A172 (cell line): ENCODE measurements at regions not wholly inside any gene's neighbourhood (a gene's known extent, or its start where the extent isn't known, plus 50 kb on each side); places are given as distances from the start of the nearest gene placed in this dataset.

Source experiments
- DNase-seq: peaks from one replicate; pipeline ENCODE4 v3.0.0-alpha.2; 2015; ENCODE audit warnings: low spot score

DNA sequence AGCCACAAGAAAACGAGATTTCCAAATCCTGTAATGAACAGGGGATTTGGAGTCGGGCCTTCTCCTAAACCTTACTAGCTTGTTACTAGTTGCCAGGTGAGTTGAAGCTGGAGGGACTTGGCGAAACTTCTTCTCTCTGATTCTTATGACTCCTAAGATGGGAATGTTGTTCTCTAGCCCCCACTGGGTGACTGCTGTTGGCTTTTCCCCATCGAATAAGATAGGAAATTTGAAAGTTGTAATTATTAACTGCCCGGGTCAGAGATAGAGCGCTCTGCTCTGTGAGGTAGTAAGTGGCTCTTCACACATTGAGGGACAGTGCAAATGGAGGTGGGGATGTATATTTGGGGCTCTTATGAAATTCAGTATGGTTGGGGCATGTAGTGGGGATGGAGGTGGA, 111.2 kb upstream of the MBNL2 start:
- no peak for DNase-seq

DNA sequence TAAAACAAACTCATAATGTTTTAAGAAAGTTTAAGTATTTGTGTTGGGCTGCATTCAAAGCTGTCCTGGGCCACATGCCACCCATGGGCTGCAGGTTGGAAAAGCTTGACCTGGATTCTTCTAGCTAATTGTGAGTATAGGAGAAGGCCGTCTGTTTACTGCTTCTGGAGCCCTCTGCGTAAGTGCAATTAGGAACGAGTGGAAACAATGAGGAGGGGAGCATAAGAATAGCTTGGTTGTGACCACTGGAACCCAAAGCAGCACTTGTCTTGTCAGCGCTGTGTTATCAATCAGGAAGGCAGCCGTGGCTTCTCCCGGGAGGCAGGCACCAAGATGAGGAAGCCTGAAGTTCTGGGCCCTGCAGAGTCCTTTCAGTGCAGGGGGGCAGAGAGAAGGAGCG, 110.4 kb upstream of the MBNL2 start:
- no peak for DNase-seq

DNA sequence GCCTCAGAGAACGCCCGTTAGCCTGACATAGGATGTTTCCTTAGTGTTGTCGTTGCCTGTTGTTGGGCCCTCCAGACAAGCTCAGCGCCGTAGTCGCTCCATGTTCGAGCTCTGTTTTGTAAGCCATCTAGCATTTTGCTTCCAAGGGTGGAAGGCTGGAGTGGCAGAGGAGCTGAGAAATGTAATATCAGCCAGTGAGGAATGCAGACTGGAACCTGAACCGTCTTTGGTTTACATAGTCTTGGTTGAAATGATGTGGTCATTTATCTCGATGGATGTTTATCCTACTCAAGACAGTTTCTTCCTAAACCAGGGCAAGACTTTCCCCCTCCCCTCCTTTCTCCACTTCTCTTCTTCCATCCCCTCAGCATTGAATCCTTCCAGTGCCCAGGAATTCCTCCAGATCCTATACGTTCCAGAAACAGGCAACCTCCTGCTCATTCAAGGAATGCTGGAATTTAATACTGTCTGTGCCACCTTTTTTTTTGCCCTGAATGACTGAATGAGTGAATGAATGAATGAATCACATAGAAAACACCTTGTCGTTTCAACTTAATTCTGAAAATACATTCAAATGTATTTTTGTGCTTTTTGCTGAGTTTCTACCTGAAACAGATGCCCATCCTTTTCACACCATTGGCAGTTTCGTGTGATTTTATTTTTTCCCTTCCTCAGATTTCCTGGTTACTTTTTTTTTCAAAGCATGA, 109.5 kb upstream of the MBNL2 start:
- DNase-seq = no peak

DNA sequence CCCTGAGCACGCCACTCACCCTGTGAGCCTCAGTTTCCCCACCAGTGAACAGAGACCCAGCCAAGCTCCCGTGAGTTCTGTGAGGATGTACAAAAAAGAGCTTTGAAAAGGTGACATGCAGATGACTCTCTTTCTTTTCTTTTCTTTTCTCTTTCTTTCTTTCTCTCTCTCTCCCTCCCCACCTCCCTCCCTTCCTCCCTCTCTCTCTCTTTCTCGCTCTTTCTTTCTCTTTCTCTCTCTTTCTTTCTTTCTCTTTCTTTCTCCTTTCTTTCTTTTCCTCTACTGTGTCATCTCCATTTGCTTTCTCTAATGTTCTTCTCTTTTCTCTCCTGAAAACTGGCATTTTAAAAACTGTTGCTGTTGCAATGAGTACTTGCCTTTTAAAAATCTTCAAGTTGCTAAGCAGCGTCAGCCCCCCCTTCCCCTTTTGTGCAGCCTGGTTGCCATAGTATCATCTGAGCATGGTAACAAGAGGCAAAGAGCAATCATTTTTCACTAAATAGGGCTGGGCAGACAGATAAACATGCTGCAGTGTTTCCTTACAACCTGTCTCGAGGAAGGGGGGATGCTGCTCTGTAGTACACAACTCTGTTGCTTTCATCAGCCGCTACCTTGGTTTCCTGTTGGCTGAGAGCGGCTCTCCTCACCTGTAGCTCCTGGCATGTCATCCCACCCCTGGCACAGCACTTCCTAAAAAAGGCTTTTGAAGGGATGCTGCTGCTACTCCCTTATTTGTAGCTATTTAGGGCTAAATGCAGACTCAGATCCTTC, 108.7 kb upstream of the MBNL2 start:
- DNase-seq = no peak

DNA sequence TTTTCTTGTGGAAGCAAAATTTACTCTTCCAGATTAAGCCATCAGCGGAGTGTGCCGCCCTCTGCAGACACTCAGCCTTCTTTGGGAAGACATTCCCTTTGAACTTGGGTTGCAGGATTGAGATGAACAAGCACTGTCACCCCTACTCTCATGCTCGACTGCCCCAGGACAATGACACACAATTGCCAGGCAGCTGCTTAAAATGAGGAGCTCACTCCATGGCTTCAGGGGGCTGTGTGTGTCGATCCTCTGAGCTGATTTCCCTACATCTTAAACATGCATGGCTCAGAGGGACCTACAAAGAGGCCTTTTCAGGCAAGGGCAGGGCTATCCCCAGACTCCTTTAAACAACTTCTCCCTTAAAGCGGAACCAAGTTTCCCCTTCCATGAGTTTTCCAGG, 107.5 kb upstream of the MBNL2 start:
- DNase-seq = no peak

DNA sequence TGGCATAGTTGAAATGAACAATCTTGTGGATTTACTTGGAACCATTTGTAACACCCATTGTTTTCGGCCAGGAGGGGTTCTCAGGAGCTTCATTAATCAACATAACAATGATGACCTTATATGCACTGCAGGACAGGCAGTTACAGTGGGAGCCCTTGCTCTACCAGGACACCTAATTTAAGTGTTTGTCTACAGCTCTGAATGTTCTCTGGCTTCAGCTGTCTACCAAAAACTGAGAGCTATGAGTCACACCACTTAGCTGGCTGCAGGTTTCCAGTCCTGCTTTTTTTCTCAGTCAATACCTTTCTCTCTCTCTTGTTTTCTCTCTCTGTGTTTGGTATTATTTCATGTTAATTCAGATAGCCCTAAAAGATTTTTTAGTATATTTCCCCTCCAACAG, 105.4 kb upstream of the MBNL2 start:
- DNase-seq = peak; percentile 74

DNA sequence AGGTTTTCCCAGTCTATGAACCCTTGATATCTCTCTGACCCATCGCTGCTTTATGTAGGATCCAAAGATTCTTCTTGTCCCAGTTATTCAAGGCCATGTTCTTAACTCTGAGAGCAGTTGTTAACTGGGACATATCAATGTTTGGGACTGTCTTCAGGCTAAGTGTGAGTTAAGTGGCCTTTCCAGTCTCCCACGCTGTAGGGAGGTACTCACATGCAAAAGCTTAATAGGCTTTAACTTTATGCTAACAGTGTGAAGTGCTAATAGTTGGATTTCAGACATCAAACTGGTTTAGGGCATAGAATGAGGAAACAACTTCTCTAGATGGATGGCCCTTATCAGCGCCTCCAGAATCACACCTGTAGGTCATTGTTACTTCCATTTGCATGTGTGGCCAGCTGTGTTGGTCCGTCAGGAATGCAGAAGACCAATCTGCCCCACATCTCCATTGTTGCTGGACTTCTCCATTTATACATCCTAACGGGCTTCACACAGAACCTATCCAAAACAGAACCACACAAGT, 104.7 kb upstream of the MBNL2 start:
- DNase-seq = no peak

DNA sequence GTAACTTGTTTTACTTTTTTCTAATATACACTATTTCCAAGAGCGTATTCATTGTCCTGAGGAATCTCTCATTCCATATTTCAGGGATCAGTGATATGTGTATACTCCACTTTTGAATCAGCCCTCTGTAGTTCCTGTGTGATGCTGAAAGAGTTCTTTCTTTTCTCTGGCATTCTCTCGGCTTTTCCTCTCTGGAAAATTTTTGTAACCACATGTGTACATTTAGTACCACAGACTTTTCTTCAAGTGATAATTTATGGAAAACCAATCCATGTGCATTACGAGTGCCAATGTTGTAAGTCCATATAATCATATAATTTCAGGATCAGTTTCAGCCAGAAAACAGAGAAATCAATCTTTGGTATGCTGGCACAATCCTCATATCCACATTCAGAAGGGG, 102.2 kb upstream of the MBNL2 start:
- no peak for DNase-seq

DNA sequence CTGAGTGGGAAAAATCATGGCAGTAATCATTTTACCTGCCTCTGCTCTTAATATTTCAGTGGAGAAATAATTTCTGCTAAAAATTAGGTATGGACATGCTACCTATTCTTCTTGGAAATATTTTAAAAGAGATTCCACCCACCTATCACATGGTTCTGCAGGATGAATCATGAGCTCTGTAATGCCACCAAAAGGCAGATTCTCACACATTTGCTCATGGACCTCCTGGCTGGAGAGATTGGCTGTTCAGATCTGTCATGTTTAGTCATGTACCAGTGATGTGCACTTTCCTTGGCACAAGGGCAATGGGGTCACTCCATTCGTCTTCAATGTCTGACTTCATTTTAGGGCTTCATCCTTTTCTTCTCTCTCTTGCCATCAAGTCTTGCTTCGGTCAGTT, 101.8 kb upstream of the MBNL2 start:
- peak; percentile 58 for DNase-seq

DNA sequence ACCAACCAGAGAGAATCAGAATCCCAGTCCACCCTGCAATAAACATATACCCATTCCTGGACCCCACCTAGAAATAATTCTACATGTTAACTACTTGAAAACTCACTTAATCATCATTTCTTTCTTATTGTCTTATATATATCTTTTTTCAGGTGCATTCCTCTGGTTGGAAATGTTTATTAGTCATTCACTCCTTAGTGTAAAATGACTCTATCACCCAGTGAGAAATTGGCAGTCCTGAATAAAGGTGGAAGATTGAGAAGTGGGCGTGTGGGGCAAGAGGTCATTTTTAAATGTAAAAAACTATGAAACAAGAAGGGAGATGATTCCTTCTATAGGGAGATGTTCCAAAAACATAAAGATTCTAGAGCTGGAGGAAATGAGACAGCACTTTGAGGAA, 101.2 kb upstream of the MBNL2 start:
- DNase-seq = no peak

DNA sequence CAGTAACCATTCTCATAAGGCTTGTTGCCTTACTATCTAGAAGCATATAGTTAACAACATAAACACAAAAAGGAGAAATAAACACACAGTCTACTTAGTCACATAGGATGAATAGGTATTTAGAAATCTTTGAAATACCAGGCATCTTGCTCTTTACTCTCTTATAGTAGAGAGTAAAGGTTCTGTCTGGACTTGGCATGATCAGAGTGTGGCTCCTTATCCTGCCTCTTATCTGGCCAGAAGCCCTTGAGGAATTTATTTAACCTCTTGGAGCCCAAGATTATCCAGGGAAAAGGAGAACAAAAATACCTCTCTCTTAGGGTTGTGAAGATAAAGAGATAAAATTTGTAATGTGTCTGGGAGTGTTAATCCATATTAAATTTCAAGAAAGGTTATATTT, 100.2 kb upstream of the MBNL2 start:
- DNase-seq = peak; percentile 67

DNA sequence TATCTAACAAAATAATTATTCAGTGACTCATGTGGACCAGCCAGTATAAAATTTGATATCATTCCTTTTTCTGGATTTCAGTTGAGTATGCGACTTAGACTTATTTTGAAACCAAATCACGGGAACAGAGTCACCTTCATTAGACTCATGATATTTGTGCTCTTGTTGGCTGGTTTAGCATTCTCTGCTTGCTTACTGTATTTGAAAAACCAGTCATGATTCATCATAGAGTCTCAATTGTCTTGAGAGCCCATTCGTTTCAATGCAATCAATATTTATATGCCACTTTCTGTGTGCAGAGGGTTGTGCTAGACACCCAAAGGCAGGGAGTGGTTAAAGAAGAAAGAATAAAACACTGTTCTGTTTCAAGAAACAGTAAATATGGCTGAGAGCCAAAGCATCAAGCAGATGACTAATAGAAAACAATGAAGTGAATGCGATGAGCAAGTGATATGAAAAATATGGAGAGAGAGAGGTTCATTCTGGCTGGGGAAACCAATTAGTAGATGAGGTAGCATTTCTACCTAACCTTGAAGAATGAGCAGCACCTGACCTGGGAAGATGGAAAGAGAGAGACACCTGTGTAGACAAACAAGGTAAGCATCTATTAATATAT, 99.6 kb upstream of the MBNL2 start:
- peak; percentile 80 for DNase-seq

DNA sequence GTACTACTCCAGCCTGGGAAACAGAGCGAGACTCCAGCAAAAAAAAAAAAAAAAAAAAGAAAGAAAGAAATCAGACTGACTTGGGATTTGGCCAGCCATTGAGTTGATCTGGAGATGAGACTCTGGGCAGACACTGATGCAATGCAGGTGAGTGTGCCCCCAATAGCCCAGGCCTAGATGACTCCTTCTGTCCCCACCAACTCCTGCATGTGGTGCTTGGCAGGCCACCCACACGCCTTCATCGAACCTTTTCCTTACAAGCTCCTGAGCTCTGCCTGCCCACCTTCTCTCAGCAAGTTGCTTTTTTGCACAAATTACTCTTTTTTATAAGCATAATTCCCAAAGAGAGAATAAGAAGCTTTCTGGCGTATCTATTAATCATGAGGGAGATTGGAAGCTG, 97.9 kb upstream of the MBNL2 start:
- DNase-seq = no peak

DNA sequence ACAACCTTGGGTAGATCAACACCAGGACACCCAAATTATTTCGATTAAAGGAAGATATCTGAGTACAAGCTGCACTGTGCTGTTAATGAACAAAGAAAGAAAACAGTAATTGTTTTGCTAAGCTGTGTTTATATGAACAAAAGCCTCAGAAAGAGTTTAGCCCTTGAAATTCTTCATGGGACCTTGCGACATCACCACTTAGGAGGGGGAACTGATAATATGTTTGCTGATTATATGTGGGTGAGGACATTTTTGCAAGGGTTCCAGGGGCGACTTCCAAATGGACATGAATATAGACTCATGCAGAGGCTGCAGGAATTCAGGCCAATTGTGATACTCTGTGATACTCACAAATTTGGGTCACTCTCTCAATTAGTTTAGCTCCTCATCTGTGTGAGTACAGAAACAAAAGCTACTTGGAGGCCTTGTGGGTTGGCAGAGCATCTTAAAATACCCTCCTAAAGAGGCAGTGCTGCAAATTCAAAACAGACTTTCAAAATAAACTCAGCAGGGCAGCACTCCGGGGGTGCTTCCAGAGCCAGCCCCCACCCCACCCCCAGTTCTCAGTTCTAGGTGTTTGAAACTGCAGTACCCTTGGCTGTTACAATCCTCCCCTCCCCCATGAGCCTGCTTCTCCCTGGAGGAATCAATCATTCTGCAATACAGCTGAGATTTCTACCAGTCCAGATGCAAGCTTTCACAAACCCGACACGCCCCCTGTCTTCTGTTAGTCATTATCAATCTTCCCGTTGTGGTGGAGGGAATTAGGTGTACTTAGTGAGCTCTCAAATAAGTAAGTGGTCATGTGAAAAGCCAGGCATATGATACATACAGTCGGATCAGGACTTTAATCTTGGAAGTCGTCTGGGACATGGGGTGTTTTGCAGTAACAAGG, 97.0 kb upstream of the MBNL2 start:
- peak; percentile 81 for DNase-seq

DNA sequence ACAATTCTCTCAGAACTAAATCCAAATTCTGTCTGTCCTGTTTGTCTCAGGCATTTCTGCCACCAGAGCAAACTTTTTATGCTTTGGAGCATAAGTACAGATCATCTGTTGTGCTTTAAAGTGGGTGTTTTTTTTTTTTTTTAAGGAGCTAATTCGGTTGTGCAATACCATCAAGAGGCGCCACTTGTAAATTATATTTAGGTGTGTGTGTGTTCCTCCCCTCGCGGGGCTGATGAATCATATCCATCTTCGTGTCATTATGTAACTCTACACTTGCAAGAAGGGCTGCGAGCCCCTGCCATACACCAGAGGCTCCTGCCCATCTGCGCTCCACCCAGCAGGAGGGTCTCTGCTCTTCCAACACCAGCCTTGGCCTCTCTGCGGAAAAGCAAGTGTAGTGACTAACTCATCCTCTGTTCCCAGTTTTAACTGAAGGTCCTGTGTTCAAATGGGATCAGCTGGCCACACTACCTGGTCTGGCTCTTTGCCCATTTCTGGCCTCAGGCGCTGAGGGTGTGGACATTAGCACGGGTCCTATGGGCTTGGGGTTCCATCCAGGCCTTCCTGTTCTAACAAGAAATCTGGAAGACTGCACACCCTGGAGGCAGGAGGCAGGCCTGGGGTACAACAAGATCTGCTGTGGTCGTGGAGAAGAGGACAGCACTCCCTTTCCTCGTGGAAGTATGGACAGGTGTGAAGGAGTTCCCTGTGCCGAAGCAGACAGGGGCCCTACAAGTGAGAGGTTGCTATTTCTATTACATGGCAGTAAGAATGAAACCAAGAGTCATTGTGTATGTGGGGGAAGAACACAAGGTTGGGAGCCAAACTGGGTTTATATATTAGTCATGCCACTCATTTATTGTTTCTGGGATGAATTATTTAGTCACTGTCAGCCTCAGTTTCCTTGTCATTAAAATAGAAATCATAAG, 96.1 kb upstream of the MBNL2 start:
- DNase-seq = peak; percentile 62

DNA sequence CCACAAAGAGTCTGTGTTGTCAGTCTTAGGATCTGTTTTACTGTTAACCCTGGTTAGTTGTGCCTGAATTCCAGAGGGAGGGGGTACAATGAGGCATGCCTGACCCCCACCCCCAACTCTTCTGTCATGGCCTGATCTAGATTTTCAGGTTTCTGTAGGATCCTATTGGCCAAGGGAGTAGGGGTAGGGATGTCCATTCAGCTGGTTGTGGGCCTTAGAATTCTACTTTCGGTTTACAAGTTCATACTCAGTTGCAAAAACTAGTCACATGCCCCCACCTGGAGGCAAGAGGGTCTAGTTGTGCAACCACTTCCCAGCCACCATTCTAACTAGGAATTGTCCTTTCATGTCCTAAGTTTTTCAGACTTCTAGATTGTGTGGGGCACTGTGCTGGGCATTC, 94.3 kb upstream of the MBNL2 start:
- no peak for DNase-seq

DNA sequence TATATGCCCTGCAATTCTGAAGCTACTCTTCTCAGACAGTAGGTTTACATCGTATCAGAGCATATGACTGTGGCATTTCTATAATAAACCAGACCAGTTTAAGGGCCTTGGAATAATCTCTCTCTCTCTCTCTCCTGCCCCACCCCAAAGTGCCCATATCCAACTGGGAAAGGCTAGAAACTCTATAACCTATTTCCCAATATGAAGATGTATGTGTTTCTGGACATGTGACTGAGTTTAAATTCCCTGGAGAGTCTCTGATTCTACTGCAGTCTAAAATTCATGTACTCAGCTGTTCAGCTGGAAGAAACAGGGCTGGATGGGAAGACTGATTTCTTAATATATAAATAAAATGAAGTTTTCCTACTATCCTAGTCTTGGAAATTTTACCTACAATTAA, 91.9 kb upstream of the MBNL2 start:
- no peak for DNase-seq

DNA sequence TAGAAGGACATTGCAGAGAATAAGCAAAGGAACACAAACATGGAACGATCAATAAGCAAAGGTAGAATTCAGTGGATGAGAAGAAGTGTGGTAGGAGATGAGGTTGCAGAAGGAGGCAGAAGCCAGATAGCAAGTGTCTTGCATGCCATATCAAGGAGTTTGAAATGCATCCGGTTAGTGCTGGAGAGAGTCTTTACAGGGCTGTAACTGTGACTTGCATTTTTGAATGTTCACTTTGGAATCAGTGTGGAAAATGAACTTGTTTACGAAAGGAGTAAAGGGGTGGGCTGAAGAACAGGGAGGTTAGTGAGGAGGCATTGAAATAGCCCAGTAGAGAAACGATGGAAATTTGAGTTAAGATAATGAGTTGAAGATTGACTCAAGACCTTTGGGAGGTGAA, 90.7 kb upstream of the MBNL2 start:
- no peak for DNase-seq

DNA sequence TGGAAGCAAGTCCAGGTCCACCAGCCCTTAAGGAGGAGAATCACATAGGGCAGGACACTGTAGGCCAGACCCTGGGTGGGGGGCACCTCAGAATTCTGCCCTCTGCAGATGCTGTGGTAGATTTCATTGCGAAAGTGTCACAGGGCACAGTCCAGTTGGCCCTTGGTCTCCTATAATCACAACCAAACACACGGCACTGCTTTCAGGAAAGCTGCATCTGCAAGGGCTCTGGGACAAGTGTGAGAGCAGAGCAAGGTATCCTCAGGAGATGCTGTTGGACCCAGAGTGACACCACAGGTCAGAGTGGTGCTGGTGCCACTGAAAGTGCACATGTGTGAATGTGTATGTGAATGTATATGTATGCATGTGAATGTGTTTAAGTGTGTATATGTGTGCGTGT, 88.6 kb upstream of the MBNL2 start:
- DNase-seq = no peak

DNA sequence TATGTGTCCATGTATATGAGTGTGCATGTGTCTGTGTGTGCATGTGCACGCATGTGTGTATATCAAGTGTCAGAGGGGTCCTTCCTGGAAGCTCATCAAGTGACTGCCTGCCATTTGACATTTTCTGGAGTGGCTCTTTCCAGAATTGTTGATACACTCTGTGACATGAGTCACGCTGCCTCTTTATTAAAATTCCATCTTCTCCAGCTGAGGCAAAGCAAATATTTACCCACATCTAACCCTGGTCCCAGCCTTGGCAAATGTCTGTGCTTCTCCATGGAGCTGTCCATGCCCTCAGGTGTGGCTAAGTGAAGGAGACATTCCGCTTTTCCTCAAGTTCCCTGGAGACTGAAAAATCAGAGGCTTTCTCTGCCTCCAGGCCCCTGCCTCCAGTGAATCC, 88.2 kb upstream of the MBNL2 start:
- no peak for DNase-seq
